Activated CD4-positive, alpha-beta T cell treated with anti-CD3 and anti-CD28 coated beads for 4 hours (primary cell): ENCODE measurements at regions not wholly inside any gene's neighbourhood (a gene's known extent, or its start where the extent isn't known, plus 50 kb on each side); places are given as distances from the start of the nearest gene placed in this dataset.

ENCODE experiments used
- DNase-seq, 2 donors: peaks; one replicate each; pipeline ENCODE4 v3.0.0-alpha.2; 2020

GRCh38 chr18:23391156-23391555, 61.9 kb upstream of the RIOK3 start:
- no peak for DNase-seq

- no peak for DNase-seq
These were observed 55.2 kb upstream of the RIOK3 start for GRCh38 chr18:23397907-23398306.

DNA sequence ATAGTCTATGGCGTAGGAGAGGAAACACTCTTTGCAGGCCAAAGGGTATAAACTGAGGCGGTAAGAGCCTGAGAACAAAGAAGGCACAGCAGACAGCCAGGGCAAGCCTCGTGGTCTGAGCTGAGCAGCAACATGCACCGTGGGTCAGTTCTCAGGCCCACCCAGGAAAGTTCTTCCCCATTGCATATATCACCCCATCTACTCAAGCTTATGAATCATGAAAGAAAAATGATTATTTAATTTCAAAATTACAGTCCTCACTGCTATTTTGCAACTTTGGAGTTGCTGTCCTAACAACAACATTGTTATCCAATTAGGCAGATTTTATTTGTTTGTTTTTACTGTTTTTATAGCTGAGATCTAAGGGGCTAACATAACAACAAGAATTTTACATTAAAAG, 54.7 kb upstream of the RIOK3 start:
- no peak for DNase-seq

DNA sequence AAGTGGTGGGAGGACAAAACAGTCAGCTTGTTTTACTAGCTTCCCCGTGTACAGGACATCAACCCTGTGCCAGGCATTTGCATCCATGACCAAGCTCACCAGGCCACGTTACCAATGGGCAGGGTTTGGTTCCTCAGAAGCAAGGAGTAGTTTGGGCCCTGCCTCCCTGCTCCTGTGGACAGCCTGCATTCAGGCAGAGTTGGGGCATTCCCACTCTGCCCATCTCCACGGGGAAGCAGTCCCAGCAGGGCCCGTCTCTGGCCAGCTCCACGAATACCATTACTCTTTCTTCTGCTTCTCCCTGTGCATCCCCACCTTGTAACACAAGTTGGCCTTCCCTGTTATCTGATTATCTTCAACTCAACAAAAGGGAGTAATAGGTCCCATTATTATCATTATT, 54.0 kb upstream of the RIOK3 start:
- no peak for DNase-seq

DNA sequence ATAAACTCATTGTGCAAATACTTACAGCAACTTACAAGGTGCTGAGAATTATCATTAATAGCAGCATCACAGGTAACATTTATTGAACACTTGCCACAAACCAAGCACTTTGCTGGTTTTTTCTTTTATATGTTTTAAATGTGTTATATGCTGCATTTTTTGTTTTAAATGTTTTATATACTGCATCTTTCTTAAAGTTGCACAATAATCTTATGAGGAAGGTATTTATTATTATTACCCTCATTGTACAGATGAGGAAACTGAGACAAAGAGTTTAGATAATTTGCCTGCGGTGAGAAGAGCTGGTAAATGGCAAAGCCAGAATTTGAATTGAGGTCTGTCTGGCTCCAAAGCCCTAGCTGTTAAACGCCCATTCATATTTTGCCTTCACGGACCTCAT, 52.2 kb upstream of the RIOK3 start:
- DNase-seq: no peak

DNA sequence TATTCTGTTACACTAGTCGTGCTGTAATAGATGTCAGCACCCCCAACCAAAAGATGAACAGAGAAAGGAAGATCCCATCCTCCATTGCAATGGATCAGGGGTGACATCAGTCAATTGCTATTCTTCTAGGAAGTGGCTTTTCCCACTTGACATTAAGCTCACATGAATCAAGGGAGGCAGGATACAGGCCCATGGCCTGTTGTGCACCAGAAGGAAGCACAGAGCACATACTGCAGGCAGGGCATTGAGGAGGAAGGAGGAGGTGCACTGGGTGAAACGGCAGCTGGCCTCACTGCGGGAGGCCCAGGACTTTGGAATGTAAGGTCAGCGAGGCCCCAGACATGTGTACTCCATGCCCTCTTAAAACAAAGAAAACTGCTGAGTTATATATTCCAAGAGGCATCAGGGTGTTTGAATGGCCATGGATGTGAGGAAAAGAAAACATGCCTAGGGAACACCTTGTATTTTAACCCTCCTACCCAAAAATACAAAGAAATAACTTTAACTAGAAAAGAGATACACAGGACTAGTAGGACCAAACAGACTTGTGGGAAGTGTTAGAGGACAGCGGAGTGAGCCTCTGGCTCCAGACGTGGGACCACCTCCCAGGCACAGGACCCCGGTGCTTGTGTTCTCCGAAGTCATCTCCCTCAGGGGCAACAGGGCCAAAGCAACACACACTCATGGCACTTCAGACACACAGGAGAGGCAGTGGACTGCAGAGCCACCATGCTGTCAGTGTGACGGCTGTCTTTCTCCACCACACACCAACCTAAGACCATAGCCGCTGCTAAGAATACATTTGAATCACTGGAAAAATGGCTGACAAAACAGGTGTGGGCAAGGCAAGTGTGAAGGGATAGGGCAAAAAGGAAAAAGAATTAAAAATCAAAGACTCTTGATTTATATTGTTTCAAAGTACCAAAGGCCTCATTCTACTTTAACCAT, 51.4 kb upstream of the RIOK3 start:
- DNase-seq: no peak
